BLaER1 treated with 17β-estradiol and CSF1 and Interleukin-3, amounts not matched to agents 10 nM and 100 nM (cell line): ENCODE measurements at regions not wholly inside any gene's neighbourhood (a gene's known extent, or its start where the extent isn't known, plus 50 kb on each side); places are given as distances from the start of the nearest gene placed in this dataset.

Experiments
- H3K27ac ChIP-seq, 11 experiments: shearing (Covaris generic); formaldehyde crosslinking; 2 replicates each; pipeline ENCODE4 v1.8.1; 2022
- H3K27me3 ChIP-seq, 11 experiments: shearing (Covaris generic); formaldehyde crosslinking; 2 replicates each; pipeline ENCODE4 v1.8.1; 2022
- H3K36me3 ChIP-seq, 11 experiments: shearing (Covaris generic); formaldehyde crosslinking; 2 replicates each; pipeline ENCODE4 v1.8.1; 2022
- H3K4me1 ChIP-seq, 10 experiments: shearing (Covaris generic); formaldehyde crosslinking; 2 replicates each; pipeline ENCODE4 v1.8.1; 2022
- H3K4me2 ChIP-seq, 11 experiments: shearing (Covaris generic); formaldehyde crosslinking; 2 replicates each; pipeline ENCODE4 v1.8.1; 2022
- H3K4me3 ChIP-seq, 10 experiments: shearing (Covaris generic); formaldehyde crosslinking; 2 replicates each; pipeline ENCODE4 v1.8.1; 2022
- H3K9ac ChIP-seq, 11 experiments: shearing (Covaris generic); formaldehyde crosslinking; 2 replicates each; pipeline ENCODE4 v1.8.1; 2022
- H3K9me3 ChIP-seq, 11 experiments: shearing (Covaris generic); formaldehyde crosslinking; replicated peaks in 1 of 11; 2 replicates each; pipeline ENCODE4 v1.8.1; 2022
- H4K20me1 ChIP-seq, 11 experiments: shearing (Covaris generic); formaldehyde crosslinking; 2 replicates each; pipeline ENCODE4 v1.8.1; 2022
- Cebpa-rat ChIP-seq, 11 experiments: shearing (Covaris generic); IDR thresholded peaks; 2 replicates each; pipeline ENCODE4 v1.8.1; 2022

DNA sequence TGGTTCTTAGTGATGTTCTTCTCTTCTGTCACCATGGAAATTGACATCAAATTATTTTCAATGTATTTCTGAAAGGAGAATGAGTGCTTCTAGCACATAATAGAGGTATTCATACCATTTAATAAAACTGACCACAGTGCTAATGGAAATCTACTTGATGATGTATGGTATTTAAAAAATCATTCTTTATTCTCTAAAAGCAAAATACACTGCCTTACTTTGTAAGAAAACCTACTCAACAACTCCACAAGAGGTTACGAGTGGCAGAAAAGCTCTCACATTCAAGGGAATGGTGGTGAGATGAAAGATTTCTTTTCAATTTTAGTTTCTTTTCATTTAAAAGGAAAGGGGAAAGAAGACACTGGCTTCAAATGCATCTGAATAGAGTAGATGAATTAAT lies 382.3 kb upstream of the CHST9 start:
- TF ChIP-seq Cebpa-rat (IDR thresholded peaks at IDR 0.05) = no peak
- H4K20me1 ChIP-seq = no peaks in the 10 kb centered on the region
- no peaks in the 10 kb centered on the region for H3K36me3 ChIP-seq
- no peak overlapping the region for H3K9ac ChIP-seq
- H3K4me1 ChIP-seq = no peaks in the 10 kb centered on the region
- peaks cover 0 to 7% (median 0%) of the 10 kb centered on the region in 11 experiments; a peak in 4 of 22 replicates for H3K9me3 ChIP-seq
- no peaks in the 10 kb centered on the region for H3K27me3 ChIP-seq
- H3K4me2 ChIP-seq = no peak overlapping the region
- no peak overlapping the region for H3K4me3 ChIP-seq
- H3K27ac ChIP-seq = no peak overlapping the region

DNA sequence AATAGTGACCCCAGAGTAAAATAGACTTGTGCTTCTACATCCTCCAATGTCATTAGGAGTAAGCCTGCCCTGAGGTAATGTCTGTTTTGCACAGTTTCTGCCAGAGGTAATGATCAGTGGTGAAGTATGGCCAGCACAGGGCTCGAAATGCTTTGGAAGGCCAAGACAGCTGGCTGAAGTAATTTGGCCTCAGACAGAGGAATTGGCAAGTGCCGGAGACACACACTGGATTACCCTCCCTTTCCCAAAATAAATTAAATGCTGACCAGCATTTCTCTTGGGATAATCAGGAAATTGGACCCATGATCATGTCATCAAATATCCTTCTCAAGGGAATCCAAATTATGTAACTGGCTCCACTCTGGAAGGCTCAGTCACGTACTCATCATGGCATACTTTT lies 379.0 kb upstream of the CHST9 start:
- Histone ChIP-seq H3K36me3 (no peaks in the 10 kb centered on the region), H4K20me1 (no peaks in the 10 kb centered on the region), H3K4me1 (no peaks in the 10 kb centered on the region), H3K9ac (no peak overlapping the region), H3K4me2 (no peak overlapping the region), H3K4me3 (no peak overlapping the region), H3K9me3 (no peaks in the 10 kb centered on the region), H3K27me3 (no peaks in the 10 kb centered on the region), H3K27ac (no peak overlapping the region)
- no peak for TF ChIP-seq Cebpa-rat (IDR thresholded peaks at IDR 0.05)

- TF ChIP-seq Cebpa-rat (IDR thresholded peaks at IDR 0.05) = no peak
- no peak overlapping the region for H3K4me2 ChIP-seq
- H3K4me1 ChIP-seq = no peaks in the 10 kb centered on the region
- no peak overlapping the region for H3K4me3 ChIP-seq
- no peak overlapping the region for H3K9ac ChIP-seq
- no peaks in the 10 kb centered on the region for H3K27me3 ChIP-seq
- no peaks in the 10 kb centered on the region for H4K20me1 ChIP-seq
- no peaks in the 10 kb centered on the region for H3K36me3 ChIP-seq
- no peak overlapping the region for H3K27ac ChIP-seq
- H3K9me3 ChIP-seq = peaks cover 0 to 8% (median 0%) of the 10 kb centered on the region in 11 experiments; a peak in 4 of 22 replicates
These were observed 373.5 kb upstream of the CHST9 start for GRCh38 chr18:27558388-27559155.

DNA sequence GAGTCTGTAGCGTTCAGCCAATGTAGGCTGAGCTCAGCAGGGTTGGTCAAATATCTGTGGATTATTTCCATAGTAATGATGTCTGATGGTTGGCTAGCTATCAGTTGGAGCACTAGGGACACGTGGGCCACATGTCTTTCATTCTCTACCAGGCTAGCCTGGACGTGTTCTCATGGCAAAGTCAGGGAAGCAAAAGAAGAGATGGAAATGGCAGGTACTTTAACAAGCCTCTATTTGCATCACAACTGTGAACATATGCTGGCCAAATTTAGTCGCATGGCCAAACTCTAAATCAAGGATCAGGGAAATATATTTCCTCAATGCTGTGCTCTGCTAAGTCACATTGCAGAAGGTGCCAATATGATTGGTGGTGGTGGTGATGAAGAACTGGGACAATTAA lies 371.6 kb upstream of the CHST9 start:
- no peaks in the 10 kb centered on the region for H4K20me1 ChIP-seq
- peaks cover 0 to 8% (median 0%) of the 10 kb centered on the region in 11 experiments; a peak in 4 of 22 replicates for H3K9me3 ChIP-seq
- no peak overlapping the region for H3K4me3 ChIP-seq
- H3K36me3 ChIP-seq = no peaks in the 10 kb centered on the region
- no peak for TF ChIP-seq Cebpa-rat (IDR thresholded peaks at IDR 0.05)
- no peaks in the 10 kb centered on the region for H3K27me3 ChIP-seq
- H3K27ac ChIP-seq = no peak overlapping the region
- H3K9ac ChIP-seq = no peak overlapping the region
- no peaks in the 10 kb centered on the region for H3K4me1 ChIP-seq
- H3K4me2 ChIP-seq = no peak overlapping the region

GRCh38 chr18:27549335-27550039 lies 364.4 kb upstream of the CHST9 start:
- Histone ChIP-seq H4K20me1 (no peaks in the 10 kb centered on the region), H3K9ac (no peak overlapping the region), H3K27me3 (no peaks in the 10 kb centered on the region), H3K27ac (no peak overlapping the region), H3K4me2 (no peak overlapping the region), H3K4me3 (no peak overlapping the region), H3K36me3 (no peaks in the 10 kb centered on the region), H3K4me1 (no peaks in the 10 kb centered on the region), H3K9me3 (no peaks in the 10 kb centered on the region)
- no peak for TF ChIP-seq Cebpa-rat (IDR thresholded peaks at IDR 0.05)

DNA sequence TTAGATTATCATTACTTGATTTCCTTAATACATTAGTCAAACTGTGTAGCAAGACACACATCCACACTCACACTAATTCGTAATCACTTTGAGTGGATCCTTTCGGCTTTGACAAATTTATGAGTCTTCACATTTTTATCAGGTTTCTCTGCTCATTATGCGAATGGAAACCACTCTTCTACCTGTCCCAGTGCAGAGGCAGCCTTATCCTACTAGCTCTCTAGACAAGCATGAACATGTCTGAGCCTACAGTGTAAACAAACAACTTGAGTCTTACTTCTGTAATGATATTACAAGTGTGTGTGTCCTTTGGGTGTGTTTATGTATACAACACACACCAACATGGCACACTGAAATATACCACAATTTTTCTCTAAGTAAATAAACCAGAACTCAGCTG lies 361.9 kb upstream of the CHST9 start:
- Histone ChIP-seq H3K4me1 (no peaks in the 10 kb centered on the region), H3K4me3 (no peak overlapping the region), H4K20me1 (no peaks in the 10 kb centered on the region), H3K27me3 (no peaks in the 10 kb centered on the region), H3K9me3 (no peaks in the 10 kb centered on the region), H3K36me3 (no peaks in the 10 kb centered on the region), H3K9ac (no peak overlapping the region), H3K27ac (no peak overlapping the region), H3K4me2 (no peak overlapping the region)
- no peak for TF ChIP-seq Cebpa-rat (IDR thresholded peaks at IDR 0.05)

DNA sequence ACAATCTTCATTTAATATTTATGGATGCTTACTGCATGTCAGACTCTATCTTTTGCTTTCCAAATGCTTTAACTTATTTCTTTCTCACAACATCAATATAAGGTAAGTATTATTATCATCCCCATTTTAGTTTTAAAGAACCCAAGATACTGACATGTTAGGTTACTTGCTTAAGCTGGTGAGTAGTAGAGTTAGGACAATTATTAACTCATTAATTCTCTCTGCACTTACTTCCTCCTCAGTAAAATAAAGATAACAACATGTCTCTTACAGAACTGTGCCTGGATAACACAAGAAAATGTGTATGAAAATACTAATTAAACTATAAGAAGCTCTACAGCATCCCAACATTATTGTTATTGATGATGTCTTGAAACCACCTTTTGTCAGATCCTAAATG lies 359.1 kb upstream of the CHST9 start:
- Histone ChIP-seq H3K36me3 (no peaks in the 10 kb centered on the region), H3K4me3 (no peak overlapping the region), H3K27ac (no peak overlapping the region), H3K9ac (no peak overlapping the region), H3K4me2 (no peak overlapping the region), H3K9me3 (no peaks in the 10 kb centered on the region), H3K27me3 (no peaks in the 10 kb centered on the region), H4K20me1 (no peaks in the 10 kb centered on the region), H3K4me1 (no peaks in the 10 kb centered on the region)
- TF ChIP-seq Cebpa-rat (IDR thresholded peaks at IDR 0.05) = no peak

DNA sequence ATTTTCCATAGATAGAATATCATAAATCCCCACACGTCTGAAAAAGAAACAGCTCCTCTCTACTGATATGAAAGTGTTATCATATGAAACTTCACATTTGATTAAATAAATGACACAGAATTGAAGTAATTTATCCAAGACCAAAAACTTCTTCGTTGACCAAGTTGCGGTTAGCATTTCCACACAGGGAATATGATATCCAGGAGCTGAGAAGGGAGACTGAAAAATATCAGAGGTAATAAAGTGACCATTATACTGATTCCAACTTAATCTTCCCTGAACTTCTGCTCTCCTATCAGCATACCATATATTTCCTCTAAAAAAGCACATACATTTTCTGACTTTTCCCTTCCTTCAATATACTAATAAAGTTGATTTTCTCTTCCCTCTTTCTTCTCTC lies 356.2 kb upstream of the CHST9 start:
- no peaks in the 10 kb centered on the region for H3K36me3 ChIP-seq
- no peak overlapping the region for H3K4me2 ChIP-seq
- no peak overlapping the region for H3K4me3 ChIP-seq
- H3K9me3 ChIP-seq = no peaks in the 10 kb centered on the region
- H3K27me3 ChIP-seq = no peaks in the 10 kb centered on the region
- H3K9ac ChIP-seq = no peak overlapping the region
- no peaks in the 10 kb centered on the region for H4K20me1 ChIP-seq
- H3K4me1 ChIP-seq = no peaks in the 10 kb centered on the region
- H3K27ac ChIP-seq = no peak overlapping the region
- TF ChIP-seq Cebpa-rat (IDR thresholded peaks at IDR 0.05) = no peak

- Histone ChIP-seq H3K27ac (no peak overlapping the region), H3K4me3 (no peak overlapping the region), H3K36me3 (no peaks in the 10 kb centered on the region), H3K4me2 (no peak overlapping the region), H4K20me1 (no peaks in the 10 kb centered on the region), H3K9ac (no peak overlapping the region), H3K9me3 (no peaks in the 10 kb centered on the region), H3K4me1 (no peaks in the 10 kb centered on the region), H3K27me3 (no peaks in the 10 kb centered on the region)
- no peak for TF ChIP-seq Cebpa-rat (IDR thresholded peaks at IDR 0.05)
These were observed 355.0 kb upstream of the CHST9 start for GRCh38 chr18:27540111-27540510.
